H1 (cell line): ENCODE measurements at regions not wholly inside any gene's neighbourhood (a gene's known extent, or its start where the extent isn't known, plus 50 kb on each side); places are given as distances from the start of the nearest gene placed in this dataset.

ENCODE experiments used
- FOSL1 ChIP-seq: IDR thresholded peaks from 2 replicates; pipeline ENCODE4 v1.6.1; 2011; ENCODE audit warnings: mild to moderate bottlenecking, low read depth, low read length, moderate library complexity; ENCODE audit not compliant: insufficient read depth
- TF ChIP-seq, protein P1 (sequence below): fragments of 300-600 bp; sonication (generic); IDR thresholded peaks from 2 replicates; pipeline ENCODE4 v1.7.1; 2012; ENCODE audit warnings: low read length, moderate library complexity, mild to moderate bottlenecking, inconsistent platforms; ENCODE audit not compliant: insufficient replicate concordance

DNA sequence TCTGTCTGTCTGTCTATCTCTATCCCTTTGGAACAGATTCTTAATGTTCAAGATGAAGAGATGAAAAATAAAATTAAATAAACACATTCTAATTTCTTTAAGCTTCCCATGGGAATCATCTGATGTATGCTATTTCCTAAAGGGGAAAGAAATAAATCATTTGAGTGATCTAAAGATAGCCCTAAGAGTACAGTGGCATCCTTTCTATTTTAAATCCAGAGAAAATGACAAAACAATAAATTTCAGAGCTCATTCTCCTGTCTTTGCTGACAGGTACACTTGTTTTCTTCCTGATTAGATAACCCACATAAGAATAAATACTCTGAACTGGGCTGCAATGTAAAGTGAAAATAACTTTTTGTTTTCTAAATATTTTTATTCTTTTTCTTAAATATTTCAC is 550.4 kb downstream of the JRKL start (continued):
- TF ChIP-seq, protein P1, sequence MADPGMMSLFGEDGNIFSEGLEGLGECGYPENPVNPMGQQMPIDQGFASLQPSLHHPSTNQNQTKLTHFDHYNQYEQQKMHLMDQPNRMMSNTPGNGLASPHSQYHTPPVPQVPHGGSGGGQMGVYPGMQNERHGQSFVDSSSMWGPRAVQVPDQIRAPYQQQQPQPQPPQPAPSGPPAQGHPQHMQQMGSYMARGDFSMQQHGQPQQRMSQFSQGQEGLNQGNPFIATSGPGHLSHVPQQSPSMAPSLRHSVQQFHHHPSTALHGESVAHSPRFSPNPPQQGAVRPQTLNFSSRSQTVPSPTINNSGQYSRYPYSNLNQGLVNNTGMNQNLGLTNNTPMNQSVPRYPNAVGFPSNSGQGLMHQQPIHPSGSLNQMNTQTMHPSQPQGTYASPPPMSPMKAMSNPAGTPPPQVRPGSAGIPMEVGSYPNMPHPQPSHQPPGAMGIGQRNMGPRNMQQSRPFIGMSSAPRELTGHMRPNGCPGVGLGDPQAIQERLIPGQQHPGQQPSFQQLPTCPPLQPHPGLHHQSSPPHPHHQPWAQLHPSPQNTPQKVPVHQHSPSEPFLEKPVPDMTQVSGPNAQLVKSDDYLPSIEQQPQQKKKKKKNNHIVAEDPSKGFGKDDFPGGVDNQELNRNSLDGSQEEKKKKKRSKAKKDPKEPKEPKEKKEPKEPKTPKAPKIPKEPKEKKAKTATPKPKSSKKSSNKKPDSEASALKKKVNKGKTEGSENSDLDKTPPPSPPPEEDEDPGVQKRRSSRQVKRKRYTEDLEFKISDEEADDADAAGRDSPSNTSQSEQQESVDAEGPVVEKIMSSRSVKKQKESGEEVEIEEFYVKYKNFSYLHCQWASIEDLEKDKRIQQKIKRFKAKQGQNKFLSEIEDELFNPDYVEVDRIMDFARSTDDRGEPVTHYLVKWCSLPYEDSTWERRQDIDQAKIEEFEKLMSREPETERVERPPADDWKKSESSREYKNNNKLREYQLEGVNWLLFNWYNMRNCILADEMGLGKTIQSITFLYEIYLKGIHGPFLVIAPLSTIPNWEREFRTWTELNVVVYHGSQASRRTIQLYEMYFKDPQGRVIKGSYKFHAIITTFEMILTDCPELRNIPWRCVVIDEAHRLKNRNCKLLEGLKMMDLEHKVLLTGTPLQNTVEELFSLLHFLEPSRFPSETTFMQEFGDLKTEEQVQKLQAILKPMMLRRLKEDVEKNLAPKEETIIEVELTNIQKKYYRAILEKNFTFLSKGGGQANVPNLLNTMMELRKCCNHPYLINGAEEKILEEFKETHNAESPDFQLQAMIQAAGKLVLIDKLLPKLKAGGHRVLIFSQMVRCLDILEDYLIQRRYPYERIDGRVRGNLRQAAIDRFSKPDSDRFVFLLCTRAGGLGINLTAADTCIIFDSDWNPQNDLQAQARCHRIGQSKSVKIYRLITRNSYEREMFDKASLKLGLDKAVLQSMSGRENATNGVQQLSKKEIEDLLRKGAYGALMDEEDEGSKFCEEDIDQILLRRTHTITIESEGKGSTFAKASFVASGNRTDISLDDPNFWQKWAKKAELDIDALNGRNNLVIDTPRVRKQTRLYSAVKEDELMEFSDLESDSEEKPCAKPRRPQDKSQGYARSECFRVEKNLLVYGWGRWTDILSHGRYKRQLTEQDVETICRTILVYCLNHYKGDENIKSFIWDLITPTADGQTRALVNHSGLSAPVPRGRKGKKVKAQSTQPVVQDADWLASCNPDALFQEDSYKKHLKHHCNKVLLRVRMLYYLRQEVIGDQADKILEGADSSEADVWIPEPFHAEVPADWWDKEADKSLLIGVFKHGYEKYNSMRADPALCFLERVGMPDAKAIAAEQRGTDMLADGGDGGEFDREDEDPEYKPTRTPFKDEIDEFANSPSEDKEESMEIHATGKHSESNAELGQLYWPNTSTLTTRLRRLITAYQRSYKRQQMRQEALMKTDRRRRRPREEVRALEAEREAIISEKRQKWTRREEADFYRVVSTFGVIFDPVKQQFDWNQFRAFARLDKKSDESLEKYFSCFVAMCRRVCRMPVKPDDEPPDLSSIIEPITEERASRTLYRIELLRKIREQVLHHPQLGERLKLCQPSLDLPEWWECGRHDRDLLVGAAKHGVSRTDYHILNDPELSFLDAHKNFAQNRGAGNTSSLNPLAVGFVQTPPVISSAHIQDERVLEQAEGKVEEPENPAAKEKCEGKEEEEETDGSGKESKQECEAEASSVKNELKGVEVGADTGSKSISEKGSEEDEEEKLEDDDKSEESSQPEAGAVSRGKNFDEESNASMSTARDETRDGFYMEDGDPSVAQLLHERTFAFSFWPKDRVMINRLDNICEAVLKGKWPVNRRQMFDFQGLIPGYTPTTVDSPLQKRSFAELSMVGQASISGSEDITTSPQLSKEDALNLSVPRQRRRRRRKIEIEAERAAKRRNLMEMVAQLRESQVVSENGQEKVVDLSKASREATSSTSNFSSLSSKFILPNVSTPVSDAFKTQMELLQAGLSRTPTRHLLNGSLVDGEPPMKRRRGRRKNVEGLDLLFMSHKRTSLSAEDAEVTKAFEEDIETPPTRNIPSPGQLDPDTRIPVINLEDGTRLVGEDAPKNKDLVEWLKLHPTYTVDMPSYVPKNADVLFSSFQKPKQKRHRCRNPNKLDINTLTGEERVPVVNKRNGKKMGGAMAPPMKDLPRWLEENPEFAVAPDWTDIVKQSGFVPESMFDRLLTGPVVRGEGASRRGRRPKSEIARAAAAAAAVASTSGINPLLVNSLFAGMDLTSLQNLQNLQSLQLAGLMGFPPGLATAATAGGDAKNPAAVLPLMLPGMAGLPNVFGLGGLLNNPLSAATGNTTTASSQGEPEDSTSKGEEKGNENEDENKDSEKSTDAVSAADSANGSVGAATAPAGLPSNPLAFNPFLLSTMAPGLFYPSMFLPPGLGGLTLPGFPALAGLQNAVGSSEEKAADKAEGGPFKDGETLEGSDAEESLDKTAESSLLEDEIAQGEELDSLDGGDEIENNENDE = no peak
- no peak for TF ChIP-seq FOSL1
